Smooth muscle cell (in vitro differentiated cells): ENCODE measurements at regions not wholly inside any gene's neighbourhood (a gene's known extent, or its start where the extent isn't known, plus 50 kb on each side); places are given as distances from the start of the nearest gene placed in this dataset.

Experiments used
- DNase-seq: peaks from one replicate; lab custom pipeline; 2025; ENCODE audit not compliant: unreplicated experiment; lab: John Stamatoyannopoulos, UW
- H2AFZ ChIP-seq: fragments of 200-600 bp; sonication (generic); 2 replicates; pipeline ENCODE4 v1.6.0; 2016; ENCODE audit warnings: antibody characterized with exemption, low read depth, mild to moderate bottlenecking
- H3F3A ChIP-seq: fragments of 200-600 bp; sonication (generic); 2 replicates; pipeline ENCODE4 v1.6.0; 2017; ENCODE audit warnings: antibody characterized with exemption, low read depth
- H3K27ac ChIP-seq: fragments of 200-600 bp; sonication (generic); 2 replicates; pipeline ENCODE4 v1.5.1; 2016; ENCODE audit warnings: low read depth, mild to moderate bottlenecking
- H3K27me3 ChIP-seq: fragments of 200-600 bp; sonication (generic); 2 replicates; pipeline ENCODE4 v1.6.1; 2016; ENCODE audit warnings: low read depth, mild to moderate bottlenecking
- H3K36me3 ChIP-seq: fragments of 200-600 bp; sonication (generic); 2 replicates; pipeline ENCODE4 v1.5.1; 2016; ENCODE audit warnings: low read depth
- H3K4me1 ChIP-seq: fragments of 200-600 bp; sonication (generic); 2 replicates; pipeline ENCODE4 v1.5.1; 2016; ENCODE audit warnings: low read depth
- H3K4me2 ChIP-seq: fragments of 200-600 bp; sonication (generic); 2 replicates; pipeline ENCODE4 v1.6.0; 2016; ENCODE audit warnings: mild to moderate bottlenecking
- H3K4me3 ChIP-seq: fragments of 200-600 bp; sonication (generic); 2 replicates; pipeline ENCODE4 v1.5.1; 2016; ENCODE audit warnings: mild to moderate bottlenecking
- H3K79me2 ChIP-seq: fragments of 200-600 bp; sonication (generic); 2 replicates; pipeline ENCODE4 v1.6.0; 2016; ENCODE audit warnings: low read depth, mild to moderate bottlenecking
- H3K9ac ChIP-seq: fragments of 200-600 bp; sonication (generic); 2 replicates; pipeline ENCODE4 v1.6.0; 2016; ENCODE audit warnings: low read depth
- H3K9me3 ChIP-seq: fragments of 200-600 bp; sonication (generic); replicated peaks from 2 replicates; pipeline ENCODE4 v1.5.1; 2016; ENCODE audit warnings: low read depth
- H4K20me1 ChIP-seq: fragments of 200-600 bp; sonication (generic); 2 replicates; pipeline ENCODE4 v1.6.0; 2016; ENCODE audit warnings: low read depth
- CTCF ChIP-seq: fragments of 200-600 bp; sonication (generic); IDR thresholded peaks from 2 replicates; pipeline ENCODE4 v1.5.1; 2017; ENCODE audit warnings: borderline replicate concordance, mild to moderate bottlenecking, antibody characterized with exemption; ENCODE audit not compliant: insufficient read depth, poor library complexity, severe bottlenecking
- WGBS: methylation state at CpG from one replicate; pipeline ENCODE4 v1.1.7; 2016; ENCODE audit warnings: low lambda C conversion rate; 5-methylcytosine and 5-hydroxymethylcytosine counted together

GRCh38 chr12:91373086-91373485, 190.5 kb upstream of the DCN start:
- no peak for TF ChIP-seq CTCF
- H2AFZ ChIP-seq, result no peak overlapping the region
- H3K4me2 ChIP-seq, result no peak overlapping the region
- H3K9ac ChIP-seq, result no peak overlapping the region
- no peak overlapping the region for H3K4me3 ChIP-seq
- DNase-seq, result no peak
- no peaks in the 10 kb centered on the region for H3K27me3 ChIP-seq
- no peak overlapping the region for H3K27ac ChIP-seq
- no peaks in the 10 kb centered on the region for H3K36me3 ChIP-seq
- no peaks in the 10 kb centered on the region for H3F3A ChIP-seq
- WGBS, result 97% methylated on average over 2 of the region's 2 CpGs
- no peaks in the 10 kb centered on the region for H4K20me1 ChIP-seq
- H3K9me3 ChIP-seq, result no peaks in the 10 kb centered on the region
- H3K4me1 ChIP-seq, result peaks cover 21% of the 10 kb centered on the region
- H3K79me2 ChIP-seq, result no peaks in the 10 kb centered on the region

- Histone ChIP-seq H3K4me3 (no peak overlapping the region), H3K27ac (no peak overlapping the region), H3K4me2 (no peak overlapping the region), H3K27me3 (no peaks in the 10 kb centered on the region), H3K9me3 (no peaks in the 10 kb centered on the region), H3K79me2 (no peaks in the 10 kb centered on the region), H2AFZ (no peak overlapping the region), H4K20me1 (no peaks in the 10 kb centered on the region), H3F3A (no peaks in the 10 kb centered on the region), H3K9ac (no peak overlapping the region), H3K36me3 (no peaks in the 10 kb centered on the region), H3K4me1 (peaks cover 10% of the 10 kb centered on the region)
- DNase-seq, result no peak
- 62% methylated on average over 4 of the region's 4 CpGs for WGBS
- no peak for TF ChIP-seq CTCF
Measured at GRCh38 chr12:91370086-91370868, 187.7 kb upstream of the DCN start.

GRCh38 chr12:91368613-91369012, 186.0 kb upstream of the DCN start:
- Histone ChIP-seq H3K4me1 (peaks cover 10% of the 10 kb centered on the region), H3K4me2 (no peak overlapping the region), H3K27ac (no peak overlapping the region), H3K27me3 (no peaks in the 10 kb centered on the region), H4K20me1 (no peaks in the 10 kb centered on the region), H3K9ac (no peak overlapping the region), H3K79me2 (no peaks in the 10 kb centered on the region), H3F3A (no peaks in the 10 kb centered on the region), H3K9me3 (no peaks in the 10 kb centered on the region), H2AFZ (no peak overlapping the region), H3K4me3 (no peak overlapping the region), H3K36me3 (no peaks in the 10 kb centered on the region)
- TF ChIP-seq CTCF, result no peak
- no peak for DNase-seq
- WGBS, result 88% methylated on average over 4 of the region's 4 CpGs
